ENCODE measurements at regions not wholly inside any gene's neighbourhood (a gene's known extent, or its start where the extent isn't known, plus 50 kb on each side); places are given as distances from the start of the nearest gene placed in this dataset.

DNA sequence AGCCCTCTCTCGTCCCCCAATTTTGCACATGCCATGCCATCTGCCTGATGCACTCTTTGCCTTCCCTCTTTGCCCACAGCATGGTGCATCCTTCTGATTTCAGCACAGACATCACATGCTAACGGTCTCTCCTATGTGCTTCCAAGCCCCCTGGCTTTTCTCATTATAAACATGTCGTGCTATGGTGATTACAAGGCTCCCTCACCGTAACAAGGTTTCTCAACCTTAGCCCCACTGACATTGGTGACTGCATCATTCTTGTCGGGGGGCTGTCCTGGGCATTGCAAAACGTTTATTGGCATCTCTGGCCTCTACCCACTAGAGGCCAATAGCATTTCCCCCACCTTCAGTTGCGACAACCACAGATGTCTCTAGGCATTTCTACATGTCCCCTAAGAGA lies 187.2 kb downstream of the TFAP2C start:
- 87 to 93% methylated on average over 7 of the region's 7 CpGs for WGBS, 2 experiments (ENCODE audit: insufficient coverage in 1 of 2, insufficient read length in 1 of 2)
- Histone ChIP-seq H3K27ac (ENCODE audit: low read depth, low read length) (no peak overlapping the region), H3K4me3 (ENCODE audit: low read length) (no peak overlapping the region), H3K4me1 (ENCODE audit: control insufficient read depth, insufficient read depth, low read length) (no peaks in the 10 kb centered on the region), H3K36me3 (ENCODE audit: control insufficient read depth, insufficient read depth, low read length) (no peaks in the 10 kb centered on the region), H3K9me3 (ENCODE audit: control insufficient read depth, low read length) (peaks cover 10% of the 10 kb centered on the region), H3K27me3 (ENCODE audit: control insufficient read depth, insufficient read depth, low read length, poor library complexity, severe bottlenecking) (peaks cover 24% of the 10 kb centered on the region), H3K9ac (ENCODE audit: extremely low read depth, low read length, poor library complexity, severe bottlenecking) (no peak overlapping the region)
- peaks cover 50% of the 10 kb centered on the region for H3K27me3 Mint-ChIP-seq (ENCODE audit: insufficient read depth)
- no peaks in the 10 kb centered on the region for H3K36me3 Mint-ChIP-seq (ENCODE audit: low read depth)
- peaks cover 6% of the 10 kb centered on the region for H3K9me3 Mint-ChIP-seq
- TF ChIP-seq, protein P1, sequence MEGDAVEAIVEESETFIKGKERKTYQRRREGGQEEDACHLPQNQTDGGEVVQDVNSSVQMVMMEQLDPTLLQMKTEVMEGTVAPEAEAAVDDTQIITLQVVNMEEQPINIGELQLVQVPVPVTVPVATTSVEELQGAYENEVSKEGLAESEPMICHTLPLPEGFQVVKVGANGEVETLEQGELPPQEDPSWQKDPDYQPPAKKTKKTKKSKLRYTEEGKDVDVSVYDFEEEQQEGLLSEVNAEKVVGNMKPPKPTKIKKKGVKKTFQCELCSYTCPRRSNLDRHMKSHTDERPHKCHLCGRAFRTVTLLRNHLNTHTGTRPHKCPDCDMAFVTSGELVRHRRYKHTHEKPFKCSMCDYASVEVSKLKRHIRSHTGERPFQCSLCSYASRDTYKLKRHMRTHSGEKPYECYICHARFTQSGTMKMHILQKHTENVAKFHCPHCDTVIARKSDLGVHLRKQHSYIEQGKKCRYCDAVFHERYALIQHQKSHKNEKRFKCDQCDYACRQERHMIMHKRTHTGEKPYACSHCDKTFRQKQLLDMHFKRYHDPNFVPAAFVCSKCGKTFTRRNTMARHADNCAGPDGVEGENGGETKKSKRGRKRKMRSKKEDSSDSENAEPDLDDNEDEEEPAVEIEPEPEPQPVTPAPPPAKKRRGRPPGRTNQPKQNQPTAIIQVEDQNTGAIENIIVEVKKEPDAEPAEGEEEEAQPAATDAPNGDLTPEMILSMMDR (conservative IDR thresholded peaks at IDR 0.05): no peak
- H3K4me1 Mint-ChIP-seq: peaks cover 5% of the 10 kb centered on the region
- no peak overlapping the region for H3K4me3 Mint-ChIP-seq
- DNase-seq: no peak
- no peak overlapping the region for H3K27ac Mint-ChIP-seq

DNA sequence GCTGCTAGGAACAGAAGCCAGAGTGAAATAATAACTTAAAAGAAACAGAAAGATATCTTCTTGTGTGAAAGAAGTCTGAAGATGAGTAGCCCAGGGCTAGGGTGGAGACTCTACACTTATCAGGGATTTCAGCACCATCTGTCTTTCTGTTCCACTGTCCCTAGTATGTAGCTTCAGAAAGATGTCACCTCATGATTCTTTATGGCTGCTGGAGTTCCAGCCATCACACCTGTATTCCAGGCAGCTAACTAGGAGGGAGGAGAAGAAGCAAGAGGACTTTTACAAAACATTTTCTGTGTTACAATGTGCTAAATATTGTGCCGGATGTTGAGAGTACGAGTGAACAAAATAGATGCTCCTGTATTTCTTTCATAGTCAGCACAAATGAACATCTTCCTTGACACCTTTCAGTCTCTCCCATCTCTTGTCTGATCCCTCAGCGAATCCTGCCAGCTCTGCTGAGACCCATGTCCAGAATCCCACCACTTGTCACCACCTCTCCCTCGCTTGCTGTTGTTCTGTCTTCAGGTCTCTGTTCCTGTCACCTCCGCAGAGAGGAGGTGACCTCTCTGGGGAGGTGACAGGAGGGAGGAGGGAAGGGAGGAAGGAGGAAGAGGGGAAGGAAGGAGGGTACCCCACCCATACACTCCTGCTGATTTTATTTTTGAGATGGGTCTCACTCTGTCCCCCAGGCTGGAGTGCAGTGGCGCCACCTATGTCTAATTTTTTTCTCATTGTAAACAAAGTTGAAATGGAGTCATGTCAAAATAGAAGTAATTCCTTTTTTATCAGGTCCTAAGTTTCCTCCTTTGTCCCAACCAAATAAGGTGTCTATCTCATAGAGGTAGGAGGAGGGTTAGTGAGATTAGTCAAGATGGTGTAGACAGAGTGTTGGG lies 188.9 kb downstream of the TFAP2C start:
- H3K27me3 Mint-ChIP-seq (ENCODE audit: insufficient read depth): peaks cover 38% of the 10 kb centered on the region
- DNase-seq: no peak
- no peaks in the 10 kb centered on the region for H3K4me1 ChIP-seq (ENCODE audit: control insufficient read depth, insufficient read depth, low read length)
- TF ChIP-seq, protein P1 (conservative IDR thresholded peaks at IDR 0.05): peak; percentile 35
- H3K9me3 ChIP-seq (ENCODE audit: control insufficient read depth, low read length): peaks cover under 1% of the 10 kb centered on the region
- no peaks in the 10 kb centered on the region for H3K36me3 ChIP-seq (ENCODE audit: control insufficient read depth, insufficient read depth, low read length)
- WGBS, 2 experiments (ENCODE audit: insufficient coverage in 1 of 2, insufficient read length in 1 of 2): 88 to 100% methylated on average over 3 to 6 of the region's 6 CpGs
- H3K27me3 ChIP-seq (ENCODE audit: control insufficient read depth, insufficient read depth, low read length, poor library complexity, severe bottlenecking): peaks cover 8% of the 10 kb centered on the region
- H3K27ac ChIP-seq (ENCODE audit: low read depth, low read length): no peak overlapping the region
- no peak overlapping the region for H3K4me3 ChIP-seq (ENCODE audit: low read length)
- H3K27ac Mint-ChIP-seq: no peak overlapping the region
- no peaks in the 10 kb centered on the region for H3K9me3 Mint-ChIP-seq
- no peaks in the 10 kb centered on the region for H3K36me3 Mint-ChIP-seq (ENCODE audit: low read depth)
- H3K9ac ChIP-seq (ENCODE audit: extremely low read depth, low read length, poor library complexity, severe bottlenecking): no peak overlapping the region
- H3K4me1 Mint-ChIP-seq: peaks cover 2% of the 10 kb centered on the region
- H3K4me3 Mint-ChIP-seq: no peak overlapping the region

DNA sequence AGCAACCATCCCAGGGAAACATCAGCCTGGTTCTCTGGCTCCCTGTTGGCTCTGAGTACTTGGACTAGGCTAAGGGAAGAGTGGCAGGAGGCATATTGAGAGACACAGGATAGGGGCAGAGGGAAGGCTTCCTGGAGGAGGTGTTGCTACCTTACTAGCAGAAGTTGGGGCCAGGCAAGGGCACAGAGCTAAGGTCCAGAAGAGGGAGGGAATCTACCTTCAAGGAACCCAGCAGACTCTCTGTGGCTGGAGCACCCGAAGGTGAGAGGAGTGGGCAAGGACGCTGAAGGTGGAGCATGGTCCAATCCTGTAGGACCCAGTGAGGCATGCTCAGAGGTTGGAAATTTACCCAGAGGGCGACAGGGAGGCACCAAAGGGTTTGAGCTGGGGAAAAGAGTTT lies 191.9 kb downstream of the TFAP2C start:
- H3K9me3 Mint-ChIP-seq: no peaks in the 10 kb centered on the region
- no peaks in the 10 kb centered on the region for H3K9me3 ChIP-seq (ENCODE audit: control insufficient read depth, low read length)
- DNase-seq: no peak
- peaks cover 2% of the 10 kb centered on the region for H3K4me1 Mint-ChIP-seq
- peaks cover 21% of the 10 kb centered on the region for H3K27me3 Mint-ChIP-seq (ENCODE audit: insufficient read depth)
- no peaks in the 10 kb centered on the region for H3K36me3 ChIP-seq (ENCODE audit: control insufficient read depth, insufficient read depth, low read length)
- no peak overlapping the region for H3K4me3 Mint-ChIP-seq
- H3K4me3 ChIP-seq (ENCODE audit: low read length): no peak overlapping the region
- no peak overlapping the region for H3K27ac ChIP-seq (ENCODE audit: low read depth, low read length)
- H3K4me1 ChIP-seq (ENCODE audit: control insufficient read depth, insufficient read depth, low read length): no peaks in the 10 kb centered on the region
- WGBS, 2 experiments (ENCODE audit: insufficient coverage in 1 of 2, insufficient read length in 1 of 2): 79 to 85% methylated on average over 3 of the region's 3 CpGs
- no peaks in the 10 kb centered on the region for H3K36me3 Mint-ChIP-seq (ENCODE audit: low read depth)
- H3K9ac ChIP-seq (ENCODE audit: extremely low read depth, low read length, poor library complexity, severe bottlenecking): no peak overlapping the region
- H3K27ac Mint-ChIP-seq: no peak overlapping the region
- H3K27me3 ChIP-seq (ENCODE audit: control insufficient read depth, insufficient read depth, low read length, poor library complexity, severe bottlenecking): peaks cover 6% of the 10 kb centered on the region
- TF ChIP-seq, protein P1 (conservative IDR thresholded peaks at IDR 0.05): no peak

Measured in endodermal cell (in vitro differentiated cells).